Endothelial cell of umbilical vein (primary cell): ENCODE measurements at regions not wholly inside any gene's neighbourhood (a gene's known extent, or its start where the extent isn't known, plus 50 kb on each side); places are given as distances from the start of the nearest gene placed in this dataset.

Source experiments
- BruUV-seq: library from RNA; stranded (reverse); fragments of 400-500 nt; replicated peaks from 2 replicates; lab custom pipeline; 2021; lab: Mats Ljungman, UMichigan
- CTCF ChIA-PET: fragments of 300-600, 350-600 bp; sonication (Branson Sonifier 250); formaldehyde crosslinking; loops from one replicate; lab custom pipeline; 2021; ENCODE audit warnings: antibody characterized with exemption, inconsistent platforms; lab: Charles Lee
- POLR2A ChIA-PET: fragments of 300-600, 350-600 bp; sonication (Branson Sonifier 250); formaldehyde crosslinking; loops from one replicate; lab custom pipeline; 2021; ENCODE audit warnings: antibody characterized with exemption, inconsistent platforms; lab: Charles Lee
- DNase-seq: peaks from one replicate; pipeline ENCODE4 v3.0.0-alpha.2; 2011; ENCODE audit warnings: low read depth, low spot score
- FAIRE-seq: peaks from 2 replicates; lab custom pipeline; 2011; peaks lifted over from hg19 to GRCh38; lab: Jason Lieb, UNC
- H2AFZ ChIP-seq: 2 replicates; pipeline ENCODE4 v1.6.0; 2012; ENCODE audit warnings: low read depth, low read length, control low read depth, inconsistent platforms
- H3K27ac ChIP-seq: 2 replicates; pipeline ENCODE4 v1.5.1; 2011; ENCODE audit warnings: low read depth, mild to moderate bottlenecking, control low read depth, low read length, moderate library complexity; ENCODE audit not compliant: insufficient read depth
- H3K27me3 ChIP-seq, 2 experiments: 2 replicates each; pipeline versions ENCODE4 v1.6.0 to v1.6.1; 2011; ENCODE audit warnings: low read length in 2 of 2, mixed read lengths in 1 of 2; ENCODE audit not compliant: control insufficient read depth in 2 of 2, insufficient read depth in 2 of 2
- H3K36me3 ChIP-seq, 2 experiments: 2 replicates in 1 of 2; 3 replicates in 1 of 2; pipeline ENCODE4 v1.5.1; 2011; ENCODE audit warnings: low read length in 2 of 2, mild to moderate bottlenecking in 1 of 2, moderate library complexity in 1 of 2; ENCODE audit not compliant: control insufficient read depth in 2 of 2, insufficient read depth in 2 of 2; ENCODE audit errors: extremely low read depth in 1 of 2
- H3K4me1 ChIP-seq: 3 replicates; pipeline ENCODE4 v1.5.1; 2011; ENCODE audit warnings: mild to moderate bottlenecking, low read length; ENCODE audit not compliant: control insufficient read depth, insufficient read depth; ENCODE audit errors: extremely low read depth
- H3K4me2 ChIP-seq: 2 replicates; pipeline ENCODE4 v1.6.1; 2011; ENCODE audit warnings: low read length, control low read depth, mixed read lengths; ENCODE audit not compliant: insufficient read depth
- H3K4me3 ChIP-seq, 3 experiments: fragments of 200-600 bp in 1 of 3; sonication (generic), shearing (Covaris generic) in 1 of 3; replicated peaks in 1 of 3; 2 replicates each; pipeline ENCODE4 v1.5.1; 2011 to 2016; ENCODE audit warnings: control low read depth in 3 of 3, low read length in 3 of 3, mild to moderate bottlenecking in 2 of 3, inconsistent platforms in 1 of 3, low read depth in 1 of 3, moderate library complexity in 1 of 3; ENCODE audit not compliant: insufficient read depth in 1 of 3
- H3K79me2 ChIP-seq: 2 replicates; pipeline ENCODE4 v1.6.0; 2012; ENCODE audit warnings: low read length, inconsistent platforms; ENCODE audit not compliant: control insufficient read depth, insufficient read depth
- H3K9ac ChIP-seq: replicated peaks from 2 replicates; pipeline ENCODE3; 2011; ENCODE audit warnings: low read length, control low read depth; ENCODE audit not compliant: insufficient read depth; ENCODE audit errors: extremely low read depth
- H3K9me1 ChIP-seq: replicated peaks from 3 replicates; pipeline ENCODE4 v1.6.0; 2011; ENCODE audit warnings: mild to moderate bottlenecking, low read length; ENCODE audit not compliant: control insufficient read depth, insufficient read depth; ENCODE audit errors: extremely low read depth
- H3K9me3 ChIP-seq: replicated peaks from 2 replicates; pipeline ENCODE4 v1.5.1; 2012; ENCODE audit warnings: low read length, inconsistent platforms; ENCODE audit not compliant: control insufficient read depth, insufficient read depth
- H4K20me1 ChIP-seq: replicated peaks from 2 replicates; pipeline ENCODE3; 2011; ENCODE audit warnings: mild to moderate bottlenecking, low read length; ENCODE audit not compliant: control insufficient read depth, insufficient read depth; ENCODE audit errors: extremely low read depth
- EZH2 ChIP-seq: IDR thresholded peaks from 2 replicates; pipeline ENCODE4 v1.6.1; 2012; ENCODE audit warnings: borderline replicate concordance, low read depth, mild to moderate bottlenecking, moderate library complexity, low read length, inconsistent platforms; ENCODE audit not compliant: severe bottlenecking
- FOS ChIP-seq: IDR thresholded peaks from 2 replicates; pipeline ENCODE4 v1.6.1; 2011; ENCODE audit warnings: mild to moderate bottlenecking, low read length, moderate library complexity, borderline replicate concordance; ENCODE audit not compliant: insufficient read depth
- GATA2 ChIP-seq: IDR thresholded peaks from 2 replicates; pipeline ENCODE4 v1.7.0; 2011; ENCODE audit warnings: low read depth, mild to moderate bottlenecking, moderate library complexity, mixed read lengths, low read length; ENCODE audit not compliant: insufficient read length, insufficient read depth
- JUN ChIP-seq: IDR thresholded peaks from 2 replicates; pipeline ENCODE4 v1.6.1; 2011; ENCODE audit warnings: borderline replicate concordance, low read depth; ENCODE audit not compliant: insufficient read length, insufficient read depth
- MYC ChIP-seq: IDR thresholded peaks from one replicate; pipeline ENCODE4 v1.6.1; 2011; ENCODE audit warnings: mild to moderate bottlenecking, low read depth, low read length
- POLR2A ChIP-seq: IDR thresholded peaks from 2 replicates; pipeline ENCODE4 v1.6.1; 2012; ENCODE audit warnings: low read depth, mild to moderate bottlenecking, control low read depth, low read length
- POLR2AphosphoS5 ChIP-seq: IDR thresholded peaks from 2 replicates; pipeline ENCODE4 v1.6.1; 2012; ENCODE audit warnings: low read depth, mild to moderate bottlenecking, control low read depth, low read length, moderate library complexity; ENCODE audit not compliant: insufficient read depth
- dilution Hi-C: fragments of 300-500 bp; cut with MboI; formaldehyde crosslinking; loops from one replicate; pipeline ENCODE4 v1.15.0; 2019; ENCODE audit warnings: low sequenced_read_pairs; ENCODE audit not compliant: extremely low pct_ligation_motif_present
- intact Hi-C: fragments of 100-400 bp; cut with micrococcal nuclease; formaldehyde crosslinking; loops from one replicate; pipeline ENCODE4 v1.10.0; 2022
- TF ChIP-seq, protein P1 (sequence below), 2 donors: IDR thresholded peaks; 1 replicate in 1 of 2; 2 replicates in 1 of 2; pipeline ENCODE4 v1.5.1; 2011; ENCODE audit warnings: low read length in 2 of 2, mild to moderate bottlenecking in 2 of 2, moderate library complexity in 2 of 2, control low read depth in 1 of 2, inconsistent platforms in 1 of 2, low read depth in 1 of 2; ENCODE audit not compliant: insufficient read depth in 1 of 2; ENCODE audit errors: extremely low read depth in 1 of 2
- TF ChIP-seq, protein P2 (sequence below): IDR thresholded peaks from 2 replicates; pipeline ENCODE4 v1.6.1; 2011; ENCODE audit not compliant: insufficient read depth, insufficient read length

DNA sequence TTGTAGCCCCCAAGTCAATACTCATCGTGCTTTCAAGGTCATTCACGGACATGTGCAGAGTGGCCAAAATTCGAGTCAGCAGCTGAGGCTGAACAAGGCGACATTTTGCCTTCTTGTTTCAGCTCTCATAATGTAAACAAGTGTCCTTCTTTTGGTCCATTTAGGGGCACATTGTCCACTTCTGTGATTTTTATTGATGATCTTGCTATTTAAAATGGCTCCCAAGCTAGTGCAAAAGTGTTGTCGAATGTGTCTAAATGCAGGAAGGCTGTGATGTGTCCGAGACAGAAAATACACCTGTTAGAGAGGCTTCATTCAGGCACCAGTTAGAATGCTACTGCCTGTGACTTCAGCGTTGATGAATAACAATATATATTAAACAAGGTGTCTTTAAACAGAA lies 405.9 kb downstream of the IRS2 start:
- no TSS peak for BruUV-seq
- no peaks in the 10 kb centered on the region for H3K9me3 ChIP-seq
- no peak for FAIRE-seq
- no peaks in the 10 kb centered on the region for H3K36me3 ChIP-seq
- no peak overlapping the region for H3K4me3 ChIP-seq
- intact Hi-C loops (no loop called here), dilution Hi-C loops (no loop called here)
- H3K4me1 ChIP-seq: no peaks in the 10 kb centered on the region
- no peak overlapping the region for H2AFZ ChIP-seq
- no peaks in the 10 kb centered on the region for H4K20me1 ChIP-seq
- ChIA-PET POLR2A (no interaction called here), CTCF (no interaction called here)
- no peaks in the 10 kb centered on the region for H3K79me2 ChIP-seq
- no peak overlapping the region for H3K27ac ChIP-seq
- no peak overlapping the region for H3K4me2 ChIP-seq
- no peak overlapping the region for H3K9ac ChIP-seq
- no peak for DNase-seq
- TF ChIP-seq MYC: no peak
- TF ChIP-seq POLR2A: no peak
- no peak for TF ChIP-seq GATA2
- TF ChIP-seq POLR2AphosphoS5: no peak
- TF ChIP-seq JUN: no peak
- TF ChIP-seq EZH2: no peak
- TF ChIP-seq, protein P1, sequence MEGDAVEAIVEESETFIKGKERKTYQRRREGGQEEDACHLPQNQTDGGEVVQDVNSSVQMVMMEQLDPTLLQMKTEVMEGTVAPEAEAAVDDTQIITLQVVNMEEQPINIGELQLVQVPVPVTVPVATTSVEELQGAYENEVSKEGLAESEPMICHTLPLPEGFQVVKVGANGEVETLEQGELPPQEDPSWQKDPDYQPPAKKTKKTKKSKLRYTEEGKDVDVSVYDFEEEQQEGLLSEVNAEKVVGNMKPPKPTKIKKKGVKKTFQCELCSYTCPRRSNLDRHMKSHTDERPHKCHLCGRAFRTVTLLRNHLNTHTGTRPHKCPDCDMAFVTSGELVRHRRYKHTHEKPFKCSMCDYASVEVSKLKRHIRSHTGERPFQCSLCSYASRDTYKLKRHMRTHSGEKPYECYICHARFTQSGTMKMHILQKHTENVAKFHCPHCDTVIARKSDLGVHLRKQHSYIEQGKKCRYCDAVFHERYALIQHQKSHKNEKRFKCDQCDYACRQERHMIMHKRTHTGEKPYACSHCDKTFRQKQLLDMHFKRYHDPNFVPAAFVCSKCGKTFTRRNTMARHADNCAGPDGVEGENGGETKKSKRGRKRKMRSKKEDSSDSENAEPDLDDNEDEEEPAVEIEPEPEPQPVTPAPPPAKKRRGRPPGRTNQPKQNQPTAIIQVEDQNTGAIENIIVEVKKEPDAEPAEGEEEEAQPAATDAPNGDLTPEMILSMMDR (IDR thresholded peaks at IDR 0.05; ENCODE audit: extremely low read depth in 1 of 2, insufficient read depth in 1 of 2, low read depth in 1 of 2, low read length in 2 of 2): no peak
- TF ChIP-seq FOS: no peak
- TF ChIP-seq, protein P2, sequence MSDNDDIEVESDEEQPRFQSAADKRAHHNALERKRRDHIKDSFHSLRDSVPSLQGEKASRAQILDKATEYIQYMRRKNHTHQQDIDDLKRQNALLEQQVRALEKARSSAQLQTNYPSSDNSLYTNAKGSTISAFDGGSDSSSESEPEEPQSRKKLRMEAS: no peak
- H3K27me3 ChIP-seq: no peaks in the 10 kb centered on the region
- no peaks in the 10 kb centered on the region for H3K9me1 ChIP-seq
